ENCODE measurements at regions not wholly inside any gene's neighbourhood (a gene's known extent, or its start where the extent isn't known, plus 50 kb on each side); places are given as distances from the start of the nearest gene placed in this dataset.
"Not testable (repeated sequence)": the region's sequence is repeated elsewhere in the genome, so short reads cannot be mapped to it uniquely, and the experiment has no call there.

DNA sequence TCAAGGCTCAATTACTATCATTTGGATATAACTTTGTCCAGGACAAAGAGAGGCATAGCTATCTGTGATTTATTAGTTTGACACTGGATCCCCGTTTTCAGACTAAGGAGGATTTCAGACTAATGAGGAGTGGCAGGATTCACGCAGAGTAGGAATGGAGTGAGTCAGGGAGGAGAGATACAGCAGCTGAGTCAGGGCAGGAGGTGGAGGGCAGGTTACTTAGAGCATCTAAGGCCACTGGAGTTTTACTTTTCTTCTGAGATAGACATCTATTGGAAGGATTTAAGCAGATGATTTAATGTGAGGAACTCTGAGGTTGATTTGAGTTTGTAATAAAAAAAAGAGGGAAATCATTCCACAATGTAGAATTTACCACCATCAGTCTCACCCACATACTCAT, 110.6 kb downstream of the RPIA start:
- not testable (repeated sequence) for DNase-seq (ENCODE audit: low read depth)

DNA sequence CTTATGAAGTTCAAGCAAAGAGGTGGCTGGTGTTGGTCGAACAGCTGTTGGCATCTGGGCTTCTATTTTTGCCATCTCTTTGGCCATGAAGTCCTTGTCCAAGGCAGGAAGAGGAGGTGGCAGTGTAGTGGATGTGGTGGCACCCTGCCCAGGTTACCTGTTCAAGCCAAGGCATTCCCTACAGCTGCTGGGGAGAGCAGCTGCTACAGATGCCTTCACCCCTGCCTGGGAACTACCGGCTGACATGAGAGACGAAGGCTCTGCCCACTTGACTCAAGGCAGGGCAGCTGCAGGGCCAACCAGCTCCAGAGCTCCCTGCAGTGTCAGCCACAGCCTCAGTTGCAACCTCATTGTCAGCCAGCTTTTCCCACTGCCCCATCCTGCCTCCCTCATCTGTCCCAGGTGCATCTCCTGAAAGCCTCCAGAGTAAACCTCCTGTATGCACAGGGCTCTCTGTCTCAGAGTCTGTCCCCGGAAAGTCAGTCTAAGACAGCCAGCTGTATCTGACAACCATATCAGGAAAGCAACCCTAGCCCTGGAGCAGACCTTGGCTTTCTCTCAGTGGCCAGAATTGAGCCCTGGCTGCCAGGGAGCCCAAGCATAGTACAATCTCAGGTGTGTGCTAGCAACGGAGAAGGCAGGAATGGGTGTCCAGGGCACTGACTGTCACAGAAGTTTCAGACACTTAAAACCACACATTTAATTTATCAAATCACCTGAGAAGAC, 115.9 kb downstream of the RPIA start:
- DNase-seq (ENCODE audit: low read depth): no peak

DNA sequence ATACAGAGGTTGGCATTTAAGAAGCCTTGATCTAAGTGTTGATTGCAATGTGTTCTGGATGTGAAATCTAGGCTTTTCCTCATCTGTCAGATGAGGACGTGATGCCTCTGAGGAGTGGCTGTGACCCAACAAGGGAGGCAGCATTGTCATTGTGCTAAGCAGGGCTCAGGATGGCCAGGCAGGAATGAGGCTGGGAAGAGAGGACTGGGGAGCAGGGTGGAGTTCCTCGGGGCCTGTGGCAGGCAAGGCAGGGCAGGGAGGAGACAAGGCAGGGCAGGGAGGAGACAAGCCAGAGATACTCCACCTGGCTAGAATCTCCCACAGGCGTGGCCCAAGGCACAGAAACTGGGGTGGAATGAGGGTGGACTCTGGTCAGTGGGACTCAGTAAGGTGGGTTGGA, 116.6 kb downstream of the RPIA start:
- no peak for DNase-seq (ENCODE audit: low read depth)

DNA sequence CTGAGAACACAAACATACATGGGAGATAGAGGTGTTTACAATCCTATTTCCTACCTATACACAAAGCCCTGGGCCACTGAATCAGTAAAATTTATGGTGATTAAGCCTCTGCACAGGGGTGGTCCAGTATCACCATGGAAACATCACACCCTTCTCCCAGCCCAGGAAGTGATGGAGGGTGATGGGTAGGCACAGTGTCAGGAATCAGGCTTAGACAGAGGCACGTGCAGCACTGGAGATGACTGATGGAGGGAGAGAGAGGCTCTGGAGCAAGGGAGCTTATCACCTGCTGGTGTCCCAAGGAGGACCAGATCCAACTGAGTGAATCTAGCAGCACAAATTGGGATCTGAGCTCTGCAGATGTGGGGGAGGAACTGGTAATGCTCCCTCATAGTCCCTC, 117.2 kb downstream of the RPIA start:
- no peak for DNase-seq (ENCODE audit: low read depth)

DNA sequence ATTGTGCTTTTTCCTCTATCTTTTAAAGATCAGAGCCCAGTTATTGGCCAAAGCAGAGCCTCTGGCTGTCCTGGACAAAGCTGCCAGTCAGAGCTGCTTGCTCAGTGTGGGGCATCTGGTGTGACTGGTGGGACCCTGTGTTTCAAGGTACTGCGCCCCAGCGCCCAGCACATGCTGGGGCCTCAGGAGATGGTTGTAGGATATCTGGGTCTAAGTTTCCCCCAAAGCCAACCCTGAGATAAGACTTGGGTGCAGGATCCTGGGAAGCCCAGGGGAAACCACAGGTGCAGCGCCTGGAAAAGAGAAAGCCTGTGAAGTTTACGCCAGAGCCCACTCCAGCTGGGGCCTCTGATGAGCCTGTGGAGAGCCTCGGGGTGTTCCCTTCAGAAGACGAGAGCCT, 117.7 kb downstream of the RPIA start:
- DNase-seq (ENCODE audit: low read depth): no peak

DNA sequence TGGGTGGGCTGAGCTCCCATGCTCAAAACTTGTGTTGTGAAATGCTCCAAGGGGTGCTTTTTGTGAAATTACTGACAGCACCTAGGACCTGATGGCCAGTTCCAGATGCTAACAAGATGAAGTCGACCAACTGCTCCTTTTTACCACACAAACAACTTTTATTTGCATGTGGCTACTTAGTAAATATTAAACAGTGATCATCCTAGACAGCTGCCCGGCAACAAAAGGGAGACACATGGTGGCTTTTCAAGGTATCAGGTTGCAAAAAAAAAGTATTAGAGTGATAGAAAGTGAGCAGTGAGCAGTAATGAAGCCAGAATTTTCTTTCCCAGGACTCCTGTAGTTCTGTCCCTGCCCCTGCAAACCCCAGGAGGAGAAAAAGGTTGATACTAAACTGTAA, 118.5 kb downstream of the RPIA start:
- no peak for DNase-seq (ENCODE audit: low read depth)

DNA sequence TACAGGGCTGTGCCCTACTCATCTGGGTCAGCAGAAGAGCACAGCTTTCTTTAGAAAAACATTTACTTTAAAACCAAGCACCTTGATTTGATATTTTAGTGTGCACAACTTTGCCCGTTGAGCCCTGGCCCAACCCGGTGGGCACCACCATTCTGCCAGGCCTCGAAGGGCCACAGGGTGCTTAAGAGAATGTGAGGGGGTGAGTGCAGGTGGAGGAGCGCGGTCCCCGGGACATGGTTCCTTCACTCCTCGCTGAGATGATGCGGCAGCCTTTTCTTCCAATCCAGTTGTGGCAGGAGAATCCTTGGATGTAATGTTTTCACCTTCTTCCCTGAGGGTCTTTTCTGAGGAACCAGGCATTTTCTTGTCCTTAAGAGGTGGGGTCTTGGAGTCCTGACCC, 119.0 kb downstream of the RPIA start:
- DNase-seq (ENCODE audit: low read depth): no peak

DNA sequence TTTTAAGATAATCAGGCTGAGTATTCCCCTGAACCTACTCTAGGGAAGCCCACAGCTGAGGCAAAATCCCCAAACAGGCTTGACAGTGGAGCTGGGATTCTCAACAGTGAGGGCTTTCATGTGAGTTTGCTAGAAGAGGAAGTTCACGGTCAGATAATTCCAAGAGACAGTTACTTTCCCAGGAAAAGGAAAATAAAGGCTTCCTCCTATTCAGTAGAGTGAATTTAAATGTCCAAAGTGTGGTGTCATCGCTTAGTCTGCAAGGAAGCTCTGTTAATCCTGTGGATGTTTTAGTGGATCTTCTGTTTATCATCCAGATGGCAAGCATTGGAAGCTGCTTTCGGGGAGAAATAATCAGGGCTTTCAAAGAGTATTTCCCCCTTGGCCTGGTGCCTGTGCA, 119.8 kb downstream of the RPIA start:
- DNase-seq (ENCODE audit: low read depth): no peak

DNA sequence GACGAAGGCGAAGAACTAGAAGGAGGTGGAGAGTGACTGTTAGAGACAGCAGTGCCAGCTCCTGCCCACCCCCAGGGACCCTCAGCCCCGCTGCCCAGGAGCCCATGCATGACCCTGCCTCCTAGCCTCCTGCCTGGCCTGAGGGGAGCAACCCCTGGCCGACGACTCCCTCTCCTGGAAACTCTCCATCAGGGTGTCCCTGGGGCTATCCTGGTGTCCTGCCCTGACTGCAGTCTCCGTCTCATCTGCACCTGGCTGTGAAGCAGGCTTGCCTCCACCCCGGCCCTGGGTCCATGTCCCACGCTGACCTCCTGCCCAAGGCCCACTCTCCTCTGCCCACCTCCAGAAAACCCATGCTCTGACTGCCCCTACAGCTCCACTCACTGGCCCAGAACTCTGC, 120.2 kb downstream of the RPIA start:
- DNase-seq (ENCODE audit: low read depth): no peak

DNA sequence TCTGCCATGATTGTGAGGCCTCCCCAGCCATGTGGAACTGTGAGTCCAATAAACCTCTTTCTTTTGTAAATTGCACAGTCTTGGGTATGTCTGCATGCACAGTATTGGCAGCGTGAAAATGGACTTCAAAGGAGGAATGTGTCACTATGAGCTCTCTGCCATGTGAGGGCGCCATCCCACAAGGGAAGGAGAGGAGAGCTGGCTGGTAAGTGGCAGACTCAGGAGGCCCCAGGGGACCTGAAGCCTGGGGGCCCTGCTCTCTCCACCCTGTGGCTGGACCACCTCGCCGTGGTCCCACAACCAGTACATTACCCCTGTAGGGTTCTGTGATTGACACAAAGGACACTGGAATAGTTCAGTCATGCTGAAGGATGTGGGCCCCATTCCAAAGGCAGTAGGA, 122.1 kb downstream of the RPIA start:
- no peak for DNase-seq (ENCODE audit: low read depth)

DNA sequence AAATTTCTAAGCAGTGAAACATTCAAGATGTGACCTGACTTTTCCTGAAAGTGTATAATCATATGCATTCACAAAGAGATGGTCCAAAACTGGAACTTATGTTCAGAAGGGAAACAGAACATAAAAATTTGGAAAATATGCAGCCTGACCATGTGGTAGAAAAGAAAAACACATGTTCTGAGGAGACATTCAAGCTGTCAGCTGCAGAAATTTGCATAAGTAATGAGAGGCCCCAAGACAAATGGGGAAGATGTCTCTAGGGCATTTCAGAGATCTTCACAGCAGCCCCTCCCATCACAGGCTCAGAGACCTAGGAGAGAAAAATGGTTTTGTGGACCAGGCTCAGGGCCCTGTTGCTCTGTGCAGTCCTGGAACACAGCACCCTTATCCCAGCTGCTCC, 123.8 kb downstream of the RPIA start:
- no peak for DNase-seq (ENCODE audit: low read depth)

DNA sequence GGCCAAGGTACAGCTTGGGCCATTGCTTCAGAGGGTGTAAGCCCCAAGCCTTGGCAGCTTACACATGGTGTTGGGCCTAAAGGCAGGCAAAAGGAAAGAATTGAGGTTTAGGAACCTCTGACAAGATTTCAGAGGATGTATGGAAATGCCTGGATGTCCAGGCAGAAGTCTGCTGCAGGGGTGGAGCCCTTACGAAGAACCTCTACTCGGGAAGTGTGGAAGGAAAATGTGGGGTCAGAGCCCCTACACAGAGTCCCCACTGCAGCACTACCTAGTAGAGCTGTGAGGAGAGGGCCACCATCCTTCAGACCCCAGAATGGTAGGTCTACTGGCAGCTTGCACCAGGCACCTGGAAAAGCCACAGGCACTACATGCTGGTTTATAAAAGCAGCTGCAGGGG, 124.2 kb downstream of the RPIA start:
- DNase-seq (ENCODE audit: low read depth): no peak

DNA sequence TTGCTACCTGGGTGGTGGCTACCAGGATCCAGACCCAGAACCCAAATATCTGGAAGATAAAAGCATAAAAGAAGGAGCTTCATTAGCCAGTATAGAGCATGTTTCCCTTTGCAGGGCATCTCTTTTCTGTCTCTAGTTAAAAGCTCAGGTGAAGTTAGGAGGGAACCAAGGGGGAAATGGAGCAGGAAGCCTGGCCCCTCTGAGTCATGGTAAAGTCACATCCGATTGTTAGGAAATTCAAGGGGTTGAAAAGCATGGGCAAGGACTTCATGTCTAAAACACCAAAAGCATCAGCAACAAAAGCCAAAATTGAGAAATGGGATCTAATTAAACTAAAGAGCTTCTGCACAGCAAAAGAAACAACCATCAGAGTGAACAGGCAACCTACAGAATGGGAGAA, 126.9 kb downstream of the RPIA start:
- no peak for DNase-seq (ENCODE audit: low read depth)

DNA sequence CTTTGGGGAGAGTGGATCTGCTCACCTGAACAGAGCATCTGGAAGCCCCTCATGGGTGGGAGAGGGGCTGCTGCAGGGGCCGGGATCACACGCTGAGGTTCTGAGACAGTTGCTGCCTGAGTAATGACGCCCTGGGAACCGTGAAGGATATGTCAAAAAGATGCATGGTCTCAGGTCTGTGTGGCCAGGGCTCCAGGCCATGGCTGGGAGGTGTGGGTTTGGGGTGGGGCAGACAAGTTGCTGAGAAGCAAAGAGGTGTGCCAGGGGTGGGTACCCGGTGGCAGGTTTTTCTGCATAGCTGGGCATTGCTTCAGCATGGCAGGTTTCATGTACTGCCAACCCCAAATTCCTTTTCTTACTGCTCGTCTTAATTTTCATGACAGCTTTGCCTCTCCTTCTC, 133.5 kb downstream of the RPIA start:
- no peak for DNase-seq (ENCODE audit: low read depth)

DNA sequence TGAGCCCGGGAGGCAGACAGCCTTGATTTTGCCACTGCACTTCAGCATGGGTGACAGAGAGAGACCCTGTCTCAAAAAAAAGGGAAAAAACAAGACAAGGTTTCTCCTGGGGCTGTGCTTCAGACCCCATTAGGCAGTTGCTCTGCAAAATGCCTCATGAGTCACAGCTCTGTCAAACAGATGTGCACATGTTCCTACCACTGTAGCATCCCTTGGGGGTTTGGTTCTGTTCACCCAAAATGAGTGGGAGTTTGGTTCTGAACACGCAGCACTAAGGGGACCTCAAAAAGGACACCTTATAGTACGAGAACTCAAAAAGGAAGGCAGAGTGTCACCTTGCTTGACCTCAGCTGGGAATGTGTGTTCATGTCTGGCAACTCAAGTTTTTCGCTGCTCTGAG, 134.9 kb downstream of the RPIA start:
- no peak for DNase-seq (ENCODE audit: low read depth)

DNA sequence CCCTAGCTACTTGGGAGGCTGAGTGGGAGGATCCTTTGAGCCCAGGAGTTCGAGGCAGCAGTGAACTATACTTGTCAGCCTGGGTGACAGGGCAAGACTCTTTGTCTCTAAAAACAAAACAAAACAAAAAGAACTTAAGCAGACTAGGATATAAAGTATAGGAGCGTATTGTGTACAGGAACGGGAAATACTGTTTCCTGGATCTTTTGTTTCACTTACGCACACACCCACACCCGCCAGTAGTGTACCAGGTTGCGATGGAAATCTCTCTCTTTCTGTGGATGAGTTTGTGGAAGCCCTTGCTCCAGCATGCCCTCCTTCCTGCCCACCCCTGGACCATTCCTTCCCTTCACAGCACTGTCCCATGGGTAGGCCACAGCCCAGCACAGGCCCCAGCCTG, 136.3 kb downstream of the RPIA start:
- no peak for DNase-seq (ENCODE audit: low read depth)

DNA sequence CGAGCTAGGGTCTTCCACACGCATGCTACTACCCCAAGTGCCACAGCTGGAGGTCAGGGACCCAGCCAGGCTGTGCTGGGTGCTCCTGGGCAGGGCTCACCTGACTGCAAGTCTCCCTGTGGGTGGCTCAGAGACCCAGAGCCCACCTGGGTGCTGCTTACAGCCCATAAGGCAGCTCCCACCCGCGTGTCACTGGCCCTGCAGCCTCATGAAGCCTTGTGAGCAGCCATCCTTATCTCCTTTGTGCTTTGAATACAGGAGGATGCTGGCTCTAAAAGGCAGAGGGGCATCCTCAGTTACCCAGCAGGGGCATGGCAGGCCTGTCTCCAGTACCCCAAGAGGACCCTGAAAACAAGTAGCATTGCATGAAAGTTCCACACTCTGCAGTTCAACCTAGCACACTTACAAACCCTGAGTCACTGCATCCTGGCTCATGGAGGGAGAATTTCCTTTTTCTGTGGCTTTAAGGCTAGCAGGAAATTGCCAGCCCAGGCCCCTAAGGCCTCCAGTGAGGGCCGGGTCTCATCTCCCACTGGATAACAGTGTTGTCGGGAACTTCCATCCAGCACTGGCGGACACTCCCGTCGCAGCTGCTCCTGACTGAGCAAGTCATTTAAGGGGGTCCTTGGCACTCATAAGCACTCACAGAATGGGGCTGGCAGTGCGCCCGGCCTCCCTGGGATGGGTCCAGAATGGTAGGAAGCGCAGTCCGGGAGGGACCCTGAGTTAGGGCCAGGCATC, 137.1 kb downstream of the RPIA start:
- DNase-seq (ENCODE audit: low read depth): no peak

DNA sequence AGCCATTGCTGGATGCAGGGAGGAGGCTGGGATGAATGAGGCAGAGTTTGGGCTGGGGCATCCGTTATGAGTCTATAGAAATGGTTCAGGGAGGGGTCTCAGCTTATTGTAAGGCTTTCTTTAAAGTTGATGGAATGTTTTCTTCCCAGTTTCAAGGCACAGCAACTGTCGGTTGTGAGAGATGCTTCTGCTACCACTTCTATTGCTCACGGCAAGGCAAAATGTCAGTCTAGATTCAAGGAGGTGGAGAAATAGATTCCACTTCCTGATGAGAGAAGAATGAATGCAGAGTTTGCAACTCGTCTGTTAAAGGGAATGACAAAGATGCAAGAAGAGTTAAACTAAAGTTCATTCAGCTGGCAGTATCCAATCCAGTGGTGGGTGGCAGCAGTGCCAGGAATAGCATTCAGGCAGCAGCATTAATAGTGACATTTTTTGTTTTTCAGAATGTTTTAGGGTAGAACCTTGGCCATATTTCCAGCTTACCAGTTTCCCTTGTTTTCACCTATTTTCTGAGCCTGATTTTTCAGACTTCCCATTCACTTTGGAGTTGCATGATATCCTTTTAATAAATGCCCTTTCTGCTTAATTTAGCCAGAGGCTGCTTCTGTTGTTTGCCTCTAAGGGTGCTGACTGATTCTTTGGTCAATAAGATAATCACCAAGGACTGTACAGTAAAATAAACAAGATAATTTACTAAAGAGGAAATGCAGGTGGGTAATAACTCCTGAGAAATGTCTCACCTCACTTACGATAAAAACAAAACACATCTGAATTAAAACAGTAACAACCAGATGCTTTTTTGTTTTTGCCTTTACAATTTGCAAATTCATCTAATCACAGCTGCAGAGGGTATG, 138.4 kb downstream of the RPIA start:
- DNase-seq (ENCODE audit: low read depth): no peak

DNA sequence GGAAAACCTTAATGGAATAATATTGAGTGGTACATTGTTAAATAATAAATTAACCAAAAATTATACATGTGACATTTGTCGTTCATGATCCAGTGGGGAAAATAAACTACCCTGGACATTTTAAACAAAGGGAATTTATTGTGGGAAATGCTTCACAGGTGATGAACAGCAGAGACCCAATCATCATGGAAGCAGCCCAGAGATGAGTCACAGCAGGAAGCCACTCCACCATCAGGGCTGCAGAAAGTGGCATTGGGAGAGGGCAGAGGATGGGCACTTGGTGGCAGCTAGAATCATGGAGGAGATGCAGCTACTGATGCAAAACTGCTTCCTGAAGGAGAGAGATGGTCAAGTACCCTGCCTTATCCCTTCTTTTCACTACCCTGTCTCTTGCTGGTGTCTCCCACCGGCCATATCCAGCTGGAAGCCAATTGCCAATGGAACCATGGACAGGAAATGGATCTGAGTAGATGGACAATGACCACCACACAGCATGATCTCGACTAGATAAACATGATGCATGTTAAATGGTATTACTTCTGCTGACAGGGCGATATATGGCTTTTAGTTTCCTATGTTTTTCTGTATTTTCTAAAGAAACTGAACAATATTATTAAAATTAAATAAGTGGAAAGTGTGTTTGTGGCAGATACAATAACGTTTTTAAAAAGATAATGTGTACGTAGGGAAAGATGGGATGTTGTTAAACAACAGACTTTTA, 139.8 kb downstream of the RPIA start:
- no peak for DNase-seq (ENCODE audit: low read depth)

DNA sequence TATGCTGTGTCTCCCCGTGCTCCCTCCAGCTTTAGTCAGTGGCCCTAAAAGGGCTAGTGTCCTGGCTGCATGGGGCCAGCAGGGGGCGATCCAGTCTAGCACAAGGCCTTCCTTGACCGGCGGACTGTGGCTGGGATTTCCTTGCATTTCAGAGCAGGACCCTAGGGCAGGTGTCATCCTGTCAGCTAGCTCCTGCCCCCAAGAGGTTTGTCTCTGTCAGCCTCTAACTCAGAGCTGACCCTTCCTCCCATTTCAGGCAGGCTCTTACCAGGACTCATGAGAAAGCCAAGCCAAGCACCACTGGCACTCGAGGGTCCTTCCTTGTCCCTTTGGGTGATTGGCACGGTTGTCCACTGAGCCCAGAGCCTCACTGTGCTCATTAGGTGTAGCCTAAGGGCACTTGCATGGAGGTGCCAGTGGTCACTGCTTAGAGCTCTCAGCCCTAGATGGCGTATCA, 140.3 kb downstream of the RPIA start:
- peak; percentile 2 for DNase-seq (ENCODE audit: low read depth)

DNA sequence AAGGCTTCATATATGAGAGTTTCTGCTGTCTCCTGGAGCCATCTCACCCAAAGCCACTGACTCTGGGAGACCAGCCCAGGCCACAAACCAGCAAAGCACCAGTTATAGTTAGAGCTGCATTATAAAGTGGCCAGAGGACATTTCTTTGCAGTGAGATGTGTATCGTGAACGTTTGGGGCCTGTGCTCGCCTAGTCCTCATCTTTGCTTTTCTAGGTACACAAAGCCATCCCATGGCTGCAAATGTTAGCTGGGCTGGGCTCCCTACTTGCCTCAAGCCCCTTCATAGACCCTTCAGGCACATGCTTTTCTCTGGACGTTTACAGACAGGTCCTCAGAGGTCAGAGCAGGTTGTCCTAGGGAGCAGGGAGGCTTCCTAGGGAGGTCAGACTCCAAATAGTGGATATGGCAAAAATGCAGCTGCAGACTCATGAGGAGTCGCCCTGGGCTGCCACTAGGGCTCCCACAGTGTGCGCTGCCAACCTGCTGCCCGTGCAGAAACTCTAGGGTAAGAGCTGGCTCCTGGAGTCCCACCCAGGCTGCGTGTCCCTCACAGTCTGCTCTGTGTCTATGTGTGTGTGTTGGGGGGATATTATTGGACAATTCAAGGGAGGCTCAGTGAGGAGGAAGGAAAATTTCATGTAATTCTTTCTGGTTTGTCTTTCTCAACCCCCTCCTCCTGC, 141.0 kb downstream of the RPIA start:
- DNase-seq (ENCODE audit: low read depth): no peak

DNA sequence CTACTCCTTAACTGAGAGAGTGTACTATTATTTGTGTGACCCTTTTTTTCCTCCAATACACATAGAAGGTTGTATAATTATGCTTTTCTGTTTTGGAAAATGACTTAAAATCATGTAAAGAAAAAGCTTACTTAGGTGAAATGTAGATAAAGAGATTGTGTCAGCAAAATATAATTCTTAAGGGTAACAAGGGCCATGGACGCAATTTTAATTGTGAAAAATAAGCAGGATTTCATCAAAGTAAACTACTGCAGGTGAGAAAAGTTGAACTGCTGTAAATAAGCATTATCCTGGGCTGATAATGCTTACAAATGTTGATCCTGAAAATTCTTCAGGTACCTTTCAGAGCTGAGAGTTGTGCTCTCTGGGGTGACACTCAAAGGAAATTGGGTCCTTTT, 141.5 kb downstream of the RPIA start:
- no peak for DNase-seq (ENCODE audit: low read depth)

All from amniotic epithelial cell (primary cell).